IMR-90 (cell line): ENCODE measurements at regions not wholly inside any gene's neighbourhood (a gene's known extent, or its start where the extent isn't known, plus 50 kb on each side); places are given as distances from the start of the nearest gene placed in this dataset.

Experiments
- BHLHE40 ChIP-seq: fragments of 150-350 bp; IDR thresholded peaks from 2 replicates; pipeline ENCODE4 v1.6.1; 2016; ENCODE audit warnings: mild to moderate bottlenecking, low read depth, low read length
- CEBPB ChIP-seq: IDR thresholded peaks from 2 replicates; pipeline ENCODE4 v1.6.1; 2012; ENCODE audit warnings: low read depth, low read length, improper control_type of control experiment
- CHD1 ChIP-seq: IDR thresholded peaks from 2 replicates; pipeline ENCODE4 v1.6.1; 2012; ENCODE audit warnings: low read depth, low read length, improper control_type of control experiment
- FOS ChIP-seq: fragments of 150-350 bp; IDR thresholded peaks from 2 replicates; pipeline ENCODE4 v1.6.1; 2016; ENCODE audit warnings: low read depth, low read length
- MXI1 ChIP-seq: IDR thresholded peaks from 2 replicates; pipeline ENCODE4 v1.6.1; 2012; ENCODE audit warnings: low read depth, mild to moderate bottlenecking, low read length, moderate library complexity, borderline replicate concordance
- NFE2L2 ChIP-seq: fragments of 150-350 bp; IDR thresholded peaks from 2 replicates; pipeline ENCODE4 v1.6.1; 2016; ENCODE audit warnings: low read depth, mild to moderate bottlenecking, low read length
- POLR2A ChIP-seq: IDR thresholded peaks from 2 replicates; pipeline ENCODE4 v1.6.1; 2012; ENCODE audit warnings: mild to moderate bottlenecking, low read depth, low read length
- RCOR1 ChIP-seq: IDR thresholded peaks from 2 replicates; pipeline ENCODE4 v1.6.1; 2012; ENCODE audit warnings: mild to moderate bottlenecking, low read length, improper control_type of control experiment; ENCODE audit not compliant: insufficient replicate concordance
- TF ChIP-seq, protein P1 (sequence below): conservative IDR thresholded peaks from 2 replicates; pipeline ENCODE4 v1.5.1; 2012; ENCODE audit warnings: mild to moderate bottlenecking, low read depth, low read length, improper control_type of control experiment
- TF ChIP-seq, protein P2 (sequence below): fragments of 150-350 bp; IDR thresholded peaks from 2 replicates; pipeline ENCODE4 v1.6.1; 2017; ENCODE audit warnings: mild to moderate bottlenecking, antibody characterized with exemption, low read length, low read depth
- TF ChIP-seq, protein P3 (sequence below): fragments of 150-350 bp; IDR thresholded peaks from 2 replicates; pipeline ENCODE4 v1.6.1; 2016; ENCODE audit warnings: low read depth, mild to moderate bottlenecking, low read length, moderate library complexity, borderline replicate concordance

DNA sequence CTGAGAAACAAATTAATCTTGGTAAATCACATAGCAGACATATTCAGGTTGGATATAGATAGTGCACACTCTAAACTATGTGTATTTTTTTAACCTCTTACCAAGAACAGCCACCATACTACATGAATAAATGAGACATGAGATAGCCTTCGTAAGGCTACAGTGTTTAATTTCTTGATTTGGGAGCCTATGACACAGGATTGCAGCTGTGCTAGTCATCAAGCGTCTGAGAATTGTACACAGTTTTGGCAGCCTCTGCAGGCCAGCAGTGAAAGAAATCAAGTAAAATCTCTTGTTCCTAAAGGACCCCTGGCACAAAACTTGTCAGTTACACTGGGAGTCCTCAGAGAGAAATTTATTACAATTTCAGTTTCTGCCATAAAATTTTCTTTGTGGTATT is 236.1 kb downstream of the C12orf50 start:
- TF ChIP-seq POLR2A (no peak), CEBPB (peak; percentile 55; the same call in 1 of the 2 replicates), RCOR1 (no peak), FOS (peak; percentile 47; the same call in 1 of the 2 replicates), BHLHE40 (no peak), NFE2L2 (no peak), MXI1 (no peak), CHD1 (no peak)
- TF ChIP-seq, protein P1, sequence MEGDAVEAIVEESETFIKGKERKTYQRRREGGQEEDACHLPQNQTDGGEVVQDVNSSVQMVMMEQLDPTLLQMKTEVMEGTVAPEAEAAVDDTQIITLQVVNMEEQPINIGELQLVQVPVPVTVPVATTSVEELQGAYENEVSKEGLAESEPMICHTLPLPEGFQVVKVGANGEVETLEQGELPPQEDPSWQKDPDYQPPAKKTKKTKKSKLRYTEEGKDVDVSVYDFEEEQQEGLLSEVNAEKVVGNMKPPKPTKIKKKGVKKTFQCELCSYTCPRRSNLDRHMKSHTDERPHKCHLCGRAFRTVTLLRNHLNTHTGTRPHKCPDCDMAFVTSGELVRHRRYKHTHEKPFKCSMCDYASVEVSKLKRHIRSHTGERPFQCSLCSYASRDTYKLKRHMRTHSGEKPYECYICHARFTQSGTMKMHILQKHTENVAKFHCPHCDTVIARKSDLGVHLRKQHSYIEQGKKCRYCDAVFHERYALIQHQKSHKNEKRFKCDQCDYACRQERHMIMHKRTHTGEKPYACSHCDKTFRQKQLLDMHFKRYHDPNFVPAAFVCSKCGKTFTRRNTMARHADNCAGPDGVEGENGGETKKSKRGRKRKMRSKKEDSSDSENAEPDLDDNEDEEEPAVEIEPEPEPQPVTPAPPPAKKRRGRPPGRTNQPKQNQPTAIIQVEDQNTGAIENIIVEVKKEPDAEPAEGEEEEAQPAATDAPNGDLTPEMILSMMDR: no peak
- TF ChIP-seq, protein P2, sequence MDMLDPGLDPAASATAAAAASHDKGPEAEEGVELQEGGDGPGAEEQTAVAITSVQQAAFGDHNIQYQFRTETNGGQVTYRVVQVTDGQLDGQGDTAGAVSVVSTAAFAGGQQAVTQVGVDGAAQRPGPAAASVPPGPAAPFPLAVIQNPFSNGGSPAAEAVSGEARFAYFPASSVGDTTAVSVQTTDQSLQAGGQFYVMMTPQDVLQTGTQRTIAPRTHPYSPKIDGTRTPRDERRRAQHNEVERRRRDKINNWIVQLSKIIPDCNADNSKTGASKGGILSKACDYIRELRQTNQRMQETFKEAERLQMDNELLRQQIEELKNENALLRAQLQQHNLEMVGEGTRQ: no peak
- TF ChIP-seq, protein P3, sequence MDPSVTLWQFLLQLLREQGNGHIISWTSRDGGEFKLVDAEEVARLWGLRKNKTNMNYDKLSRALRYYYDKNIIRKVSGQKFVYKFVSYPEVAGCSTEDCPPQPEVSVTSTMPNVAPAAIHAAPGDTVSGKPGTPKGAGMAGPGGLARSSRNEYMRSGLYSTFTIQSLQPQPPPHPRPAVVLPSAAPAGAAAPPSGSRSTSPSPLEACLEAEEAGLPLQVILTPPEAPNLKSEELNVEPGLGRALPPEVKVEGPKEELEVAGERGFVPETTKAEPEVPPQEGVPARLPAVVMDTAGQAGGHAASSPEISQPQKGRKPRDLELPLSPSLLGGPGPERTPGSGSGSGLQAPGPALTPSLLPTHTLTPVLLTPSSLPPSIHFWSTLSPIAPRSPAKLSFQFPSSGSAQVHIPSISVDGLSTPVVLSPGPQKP: no peak
